ENCODE measurements at regions not wholly inside any gene's neighbourhood (a gene's known extent, or its start where the extent isn't known, plus 50 kb on each side); places are given as distances from the start of the nearest gene placed in this dataset.
"Not testable (repeated sequence)": the region's sequence is repeated elsewhere in the genome, so short reads cannot be mapped to it uniquely, and the experiment has no call there.

DNA sequence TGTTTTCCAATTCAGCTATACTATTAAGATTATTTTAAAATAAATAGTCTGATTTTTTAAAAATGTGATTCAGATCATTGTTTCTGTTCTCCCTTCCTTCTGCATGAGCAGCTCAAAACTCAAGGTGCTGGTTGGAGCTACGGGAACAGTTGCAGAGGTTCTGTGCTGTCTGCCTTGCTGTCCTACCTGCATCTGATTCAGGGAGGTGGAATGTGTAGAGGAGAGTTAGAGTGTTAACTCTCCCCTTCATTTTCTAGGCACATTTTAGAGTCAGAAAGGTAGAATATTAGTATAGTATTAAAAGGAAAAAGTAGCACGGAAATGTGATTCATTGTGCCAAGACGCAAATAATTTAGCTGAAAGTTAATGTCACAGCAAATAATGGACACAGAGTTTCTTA, 188.1 kb upstream of the SLC35B3 start:
- DNase-seq (ENCODE audit: low spot score) = no peak

DNA sequence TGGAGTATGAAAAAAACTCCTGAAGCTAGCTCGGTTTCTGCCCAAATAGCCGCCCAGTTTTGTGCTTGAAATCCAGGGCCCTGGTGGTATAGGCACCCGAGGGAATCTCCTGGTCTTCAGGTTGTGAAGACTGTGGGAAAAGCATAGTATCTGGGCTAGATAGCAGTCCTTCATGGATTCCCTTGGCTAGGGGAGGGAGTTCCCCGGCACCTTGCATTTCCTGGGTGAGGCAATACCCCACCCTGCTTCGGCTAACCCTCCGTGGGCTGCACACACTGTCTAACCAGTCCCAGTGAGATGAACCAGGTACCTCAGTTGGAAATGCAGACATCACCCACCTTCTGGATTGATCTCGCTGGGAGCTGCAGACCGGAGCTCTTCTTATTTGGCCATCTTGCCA, 184.5 kb upstream of the SLC35B3 start:
- no peak for DNase-seq (ENCODE audit: low spot score)

DNA sequence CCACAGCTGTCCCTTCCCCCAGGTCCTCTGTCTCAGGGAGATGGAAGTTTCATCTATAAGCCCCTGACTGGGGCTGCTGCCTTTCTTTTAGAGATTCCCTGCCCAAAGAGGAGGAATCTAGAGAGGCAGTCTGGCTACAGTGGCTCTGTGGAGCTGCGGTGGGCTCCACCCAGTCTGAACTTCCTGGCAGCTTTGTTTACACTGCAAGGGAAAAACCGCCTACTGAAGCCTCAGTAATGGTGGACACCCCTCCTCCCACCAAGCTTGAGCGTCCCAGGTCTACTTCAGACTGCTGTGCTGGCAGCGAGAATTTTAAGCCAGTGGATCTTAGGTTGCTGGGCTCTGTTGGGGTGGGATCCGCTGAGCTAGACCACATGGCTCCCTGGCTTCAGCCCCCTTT, 184.1 kb upstream of the SLC35B3 start:
- DNase-seq (ENCODE audit: low spot score) = not testable (repeated sequence)

GRCh38 chr6:8608737-8609136, 173.4 kb upstream of the SLC35B3 start:
- no peak for DNase-seq (ENCODE audit: low spot score)

DNA sequence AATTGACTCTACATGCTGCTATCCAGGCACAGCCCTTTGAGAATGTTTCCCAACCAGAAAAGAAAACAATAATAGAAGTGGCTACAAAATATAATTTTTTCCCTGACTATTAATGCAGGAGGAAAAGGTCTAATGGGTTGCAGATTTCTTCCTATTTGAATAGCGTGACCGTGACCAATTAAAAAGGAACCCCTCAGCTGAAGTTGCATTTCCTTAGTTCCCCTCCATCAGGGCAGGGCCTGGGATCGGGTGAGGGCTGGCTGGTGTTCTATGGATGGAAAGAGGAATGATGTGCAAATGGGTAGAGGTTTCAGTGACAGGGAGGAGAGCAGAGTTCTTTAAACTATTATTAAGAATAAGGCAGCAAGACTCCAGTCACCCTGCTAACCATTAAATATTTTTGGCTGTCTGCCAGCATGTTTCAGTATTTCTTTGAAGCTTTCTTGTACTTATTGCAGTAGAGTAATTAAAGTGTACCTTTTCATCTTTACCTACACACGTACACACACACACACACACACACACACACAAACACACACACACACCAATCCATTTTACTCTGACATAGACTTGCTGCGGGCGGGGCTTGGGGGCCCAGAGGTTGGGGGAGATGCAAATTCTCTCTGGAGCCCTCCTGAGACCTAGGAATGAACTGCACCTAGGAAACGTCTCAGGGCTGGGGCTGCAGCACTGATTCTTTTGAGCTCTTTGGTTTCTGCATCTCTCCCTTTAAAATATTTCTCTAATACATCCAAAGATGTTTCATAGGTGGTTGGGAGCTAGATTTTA, 154.8 kb upstream of the SLC35B3 start:
- DNase-seq (ENCODE audit: low spot score) = no peak

DNA sequence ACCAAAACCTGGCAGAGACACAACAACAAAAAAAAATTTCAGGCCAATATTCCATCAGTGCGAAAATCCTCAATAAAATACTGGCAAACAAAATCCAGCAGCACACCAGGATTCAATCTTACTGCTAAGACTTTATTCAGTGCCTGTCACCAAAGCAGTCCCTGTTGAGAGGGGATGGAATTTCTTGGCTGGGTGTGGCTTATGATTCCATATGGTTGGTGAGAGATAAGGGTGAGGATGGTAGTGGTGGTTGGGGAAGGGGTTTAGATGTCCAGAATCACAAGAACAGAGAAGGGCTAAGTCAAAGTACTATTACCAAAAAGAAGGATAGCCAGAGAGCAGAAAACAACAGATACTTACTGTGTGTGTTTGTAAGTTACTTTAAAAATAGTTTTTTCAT, 152.8 kb upstream of the SLC35B3 start:
- DNase-seq (ENCODE audit: low spot score) = no peak

GRCh38 chr6:8583291-8583690, 147.9 kb upstream of the SLC35B3 start:
- DNase-seq (ENCODE audit: low spot score) = no peak

DNA sequence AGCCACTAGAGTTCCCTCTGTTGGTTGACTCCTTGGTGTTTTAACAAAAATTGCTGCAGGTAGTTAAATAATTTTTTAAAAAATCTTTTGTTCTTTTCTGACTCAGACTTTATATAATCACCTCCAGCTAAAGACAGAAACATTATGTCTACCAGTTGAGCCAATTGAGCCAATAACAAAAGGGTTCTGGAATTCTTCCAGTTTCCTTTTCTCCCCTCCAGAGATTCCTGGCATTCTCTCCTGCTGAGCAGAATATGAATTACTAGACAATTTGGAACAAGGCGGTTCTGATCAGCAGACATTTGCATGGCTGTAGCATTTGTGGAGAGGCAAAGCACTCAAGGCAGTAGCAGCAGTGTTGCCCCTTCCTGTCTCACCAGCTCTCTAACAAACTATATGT, 144.0 kb upstream of the SLC35B3 start:
- peak; percentile 5 for DNase-seq (ENCODE audit: low spot score)

GRCh38 chr6:8578006-8578405, 142.7 kb upstream of the SLC35B3 start:
- DNase-seq (ENCODE audit: low spot score) = no peak

DNA sequence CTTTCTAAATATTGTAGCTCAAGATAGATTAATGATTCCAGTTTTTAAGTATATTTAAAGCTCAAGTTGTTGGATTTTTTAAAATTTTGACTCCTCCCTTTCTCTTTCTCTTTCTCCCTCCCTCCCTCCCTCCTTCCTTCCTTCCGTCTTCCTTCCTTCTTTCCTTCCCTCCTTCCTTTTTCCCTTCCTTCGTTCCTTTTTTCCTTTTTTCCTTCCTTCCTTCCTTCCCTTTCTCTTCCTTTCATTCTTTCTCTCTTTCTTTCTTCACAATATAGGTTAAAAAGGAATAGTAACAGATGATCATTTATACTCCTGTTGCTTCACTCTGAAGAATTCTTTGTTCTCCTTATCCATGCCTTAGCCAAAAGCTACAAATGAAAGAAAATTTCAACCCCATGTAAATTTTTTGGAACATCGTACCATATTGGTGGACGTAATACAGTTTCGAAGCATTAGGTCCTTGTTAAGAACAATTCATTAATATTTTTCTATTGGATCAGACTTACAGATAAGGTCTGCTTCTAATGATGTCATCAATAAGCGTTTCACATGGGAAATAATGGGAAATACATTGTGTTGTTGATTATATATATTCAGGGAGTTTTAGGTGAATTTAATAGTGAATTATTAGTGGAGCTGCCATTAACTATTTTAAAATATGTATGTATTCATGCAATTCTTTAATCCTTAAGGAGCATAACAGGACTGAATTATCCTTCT, 139.6 kb upstream of the SLC35B3 start:
- DNase-seq (ENCODE audit: low spot score) = no peak

GRCh38 chr6:8574311-8574710, 139.0 kb upstream of the SLC35B3 start:
- no peak for DNase-seq (ENCODE audit: low spot score)

- DNase-seq (ENCODE audit: low spot score) = no peak
Observed at GRCh38 chr6:8570256-8570920, 135.0 kb upstream of the SLC35B3 start.

DNA sequence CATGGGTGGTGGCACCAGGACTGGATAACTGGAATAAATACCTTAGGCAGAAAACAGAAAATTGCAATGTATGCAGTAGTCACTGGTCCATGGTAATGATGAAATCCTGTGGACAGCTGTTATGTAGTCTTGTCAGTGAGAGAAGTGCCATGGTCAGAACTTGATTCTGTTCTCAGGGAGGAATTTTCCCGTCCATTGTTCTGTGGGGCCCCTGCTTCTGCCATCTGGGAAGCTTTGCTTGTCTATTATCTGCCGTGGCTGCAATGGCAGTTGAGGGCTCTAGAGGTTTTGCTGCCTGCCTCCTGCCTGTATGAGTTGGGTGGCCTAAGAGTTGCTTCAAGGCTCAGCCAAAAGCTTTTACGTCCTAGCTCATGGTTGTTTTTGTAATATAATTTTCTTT, 126.8 kb upstream of the SLC35B3 start:
- DNase-seq (ENCODE audit: low spot score) = no peak

DNA sequence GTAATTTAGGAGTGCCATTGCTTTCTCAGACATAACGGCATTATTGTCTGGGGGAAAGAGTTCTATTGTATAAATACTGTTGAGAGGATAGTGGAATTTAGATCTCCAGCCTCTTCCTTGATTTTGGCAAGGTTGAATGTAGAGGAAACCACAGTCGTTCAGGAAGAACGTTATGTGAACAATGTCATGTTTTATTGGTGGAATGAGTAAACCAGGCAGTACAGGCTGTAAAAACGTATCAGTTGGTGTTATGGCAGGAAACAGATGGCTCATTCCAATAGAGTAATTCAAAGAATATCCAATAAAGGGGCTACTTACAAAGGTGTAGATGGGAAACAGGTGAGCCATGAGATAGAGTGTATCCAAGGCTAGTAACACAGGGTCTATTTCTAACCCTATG, 123.6 kb upstream of the SLC35B3 start:
- DNase-seq (ENCODE audit: low spot score) = no peak

GRCh38 chr6:8557014-8557748, 121.8 kb upstream of the SLC35B3 start:
- no peak for DNase-seq (ENCODE audit: low spot score)

- DNase-seq (ENCODE audit: low spot score) = peak; percentile 46
Observed at GRCh38 chr6:8556370-8557013, 121.1 kb upstream of the SLC35B3 start.

DNA sequence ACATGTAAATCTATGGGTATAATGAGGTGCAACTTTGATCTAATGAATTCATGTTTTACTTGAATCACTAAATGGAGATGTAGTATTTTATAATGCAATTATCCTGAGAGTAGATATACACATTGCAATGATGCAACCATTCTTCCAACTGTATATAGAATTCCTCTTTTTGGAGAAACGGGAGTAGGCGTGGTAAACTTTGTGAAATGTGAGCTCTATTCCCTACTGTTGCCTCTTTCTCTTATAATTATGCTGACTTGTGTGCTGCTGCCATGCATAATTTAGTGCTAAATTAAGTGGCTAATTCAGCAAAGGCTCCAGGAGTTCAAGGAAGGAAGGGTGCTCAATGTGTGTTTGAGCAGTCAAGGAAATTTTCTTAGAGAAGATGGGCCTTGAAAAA, 116.6 kb upstream of the SLC35B3 start:
- DNase-seq (ENCODE audit: low spot score) = no peak

DNA sequence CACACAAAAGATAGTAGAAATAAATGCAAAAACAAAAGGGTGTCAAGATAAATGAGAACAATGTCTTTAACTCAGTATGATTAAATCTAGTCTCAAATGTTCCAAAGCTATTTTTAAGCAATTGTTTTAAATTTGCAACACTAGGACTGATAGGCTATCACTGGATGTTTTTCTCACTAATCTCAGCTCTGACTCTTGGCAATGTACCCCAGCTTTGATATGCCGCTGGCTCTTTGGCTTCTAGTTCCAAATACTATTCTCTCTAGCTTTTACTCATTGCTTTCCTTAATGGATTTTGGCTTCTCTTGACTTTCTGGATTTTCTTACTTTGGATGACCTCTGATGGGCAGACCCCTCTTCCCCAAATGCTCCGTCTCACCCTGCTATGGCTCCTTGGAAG, 116.0 kb upstream of the SLC35B3 start:
- DNase-seq (ENCODE audit: low spot score) = no peak

GRCh38 chr6:8549074-8549790, 113.9 kb upstream of the SLC35B3 start:
- no peak for DNase-seq (ENCODE audit: low spot score)

DNA sequence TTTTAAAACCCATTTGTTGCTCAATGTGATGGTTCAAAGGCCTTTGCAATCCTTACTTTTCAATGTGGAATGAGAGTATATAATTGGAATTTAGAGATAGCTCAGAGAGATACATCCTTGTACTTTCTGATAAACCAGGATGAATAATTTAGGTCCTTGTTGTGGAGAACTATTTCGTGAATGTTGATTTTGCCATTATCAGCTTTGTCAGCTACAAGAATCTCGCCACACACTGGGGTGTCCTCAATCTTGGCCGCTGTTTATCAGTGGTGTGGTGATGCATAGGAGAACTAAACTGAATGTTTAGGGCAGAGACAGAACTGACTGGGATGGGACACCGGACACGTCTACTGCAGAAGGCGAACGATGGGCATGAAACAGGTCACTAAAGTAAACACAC, 111.2 kb upstream of the SLC35B3 start:
- no peak for DNase-seq (ENCODE audit: low spot score)

DNA sequence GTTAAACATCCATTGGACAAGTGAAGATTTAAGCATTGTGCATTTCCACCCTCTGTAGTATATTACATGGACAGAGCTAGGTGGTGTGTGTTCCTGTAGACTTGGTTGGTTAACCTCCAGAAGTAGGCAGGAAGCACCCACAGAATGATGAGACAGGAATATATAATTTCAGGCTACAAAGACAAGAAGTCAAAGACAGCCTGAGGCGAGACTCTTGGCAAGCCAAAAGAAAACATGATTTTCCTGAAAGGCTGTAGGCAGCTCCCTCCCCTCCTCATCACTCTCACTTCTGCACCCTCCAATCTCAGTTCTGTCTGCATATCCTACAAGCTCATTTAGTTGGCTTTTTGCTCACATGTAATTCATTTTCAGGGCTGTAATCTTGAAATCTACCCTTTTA, 110.0 kb upstream of the SLC35B3 start:
- DNase-seq (ENCODE audit: low spot score) = no peak

All from A172 (cell line).